RWPE2 (cell line): ENCODE measurements at regions not wholly inside any gene's neighbourhood (a gene's known extent, or its start where the extent isn't known, plus 50 kb on each side); places are given as distances from the start of the nearest gene placed in this dataset.

Source experiments
- ATAC-seq: fragments of 200-7000 bp; cut with Tn5 transposase; 3 replicates; pipeline ENCODE4 v1.9.1; 2021; ENCODE audit warnings: low read depth
- DNase-seq: peaks from one replicate; pipeline ENCODE4 v3.0.0-alpha.2; 2020; ENCODE audit warnings: low spot score
- H3K27ac ChIP-seq: fragments of 450-650 bp; 2 replicates; pipeline ENCODE4 v1.5.1; 2017; ENCODE audit warnings: mild to moderate bottlenecking; ENCODE audit not compliant: poor library complexity, severe bottlenecking
- H3K27me3 ChIP-seq: fragments of 250-450 bp; sonication (Bioruptor Pico); 2 replicates; pipeline ENCODE4 v1.5.1; 2021; ENCODE audit warnings: mild to moderate bottlenecking, moderate library complexity; ENCODE audit not compliant: insufficient read depth, poor library complexity, severe bottlenecking
- H3K36me3 ChIP-seq: fragments of 250-450 bp; sonication (Bioruptor Pico); 2 replicates; pipeline ENCODE4 v1.5.1; 2020; ENCODE audit warnings: low read depth, mild to moderate bottlenecking, moderate library complexity
- H3K4me1 ChIP-seq: fragments of 250-450 bp; sonication (Bioruptor Pico); 2 replicates; pipeline ENCODE4 v1.5.1; 2021; ENCODE audit warnings: mild to moderate bottlenecking, moderate library complexity; ENCODE audit not compliant: insufficient read depth, poor library complexity, severe bottlenecking
- H3K4me3 ChIP-seq: fragments of 250-450 bp; sonication (Bioruptor Pico); 2 replicates; pipeline ENCODE4 v1.5.1; 2021; ENCODE audit warnings: mild to moderate bottlenecking, moderate library complexity; ENCODE audit not compliant: severe bottlenecking
- H3K9me3 ChIP-seq: fragments of 250-450 bp; sonication (Bioruptor Pico); 2 replicates; pipeline ENCODE4 v1.5.1; 2021; ENCODE audit warnings: mild to moderate bottlenecking, moderate library complexity; ENCODE audit not compliant: severe bottlenecking
- TF ChIP-seq, protein P1 (sequence below): fragments of 450-650 bp; IDR thresholded peaks from one replicate; pipeline ENCODE4 v1.5.1; 2017; ENCODE audit warnings: mild to moderate bottlenecking, moderate library complexity; ENCODE audit not compliant: poor library complexity, severe bottlenecking

DNA sequence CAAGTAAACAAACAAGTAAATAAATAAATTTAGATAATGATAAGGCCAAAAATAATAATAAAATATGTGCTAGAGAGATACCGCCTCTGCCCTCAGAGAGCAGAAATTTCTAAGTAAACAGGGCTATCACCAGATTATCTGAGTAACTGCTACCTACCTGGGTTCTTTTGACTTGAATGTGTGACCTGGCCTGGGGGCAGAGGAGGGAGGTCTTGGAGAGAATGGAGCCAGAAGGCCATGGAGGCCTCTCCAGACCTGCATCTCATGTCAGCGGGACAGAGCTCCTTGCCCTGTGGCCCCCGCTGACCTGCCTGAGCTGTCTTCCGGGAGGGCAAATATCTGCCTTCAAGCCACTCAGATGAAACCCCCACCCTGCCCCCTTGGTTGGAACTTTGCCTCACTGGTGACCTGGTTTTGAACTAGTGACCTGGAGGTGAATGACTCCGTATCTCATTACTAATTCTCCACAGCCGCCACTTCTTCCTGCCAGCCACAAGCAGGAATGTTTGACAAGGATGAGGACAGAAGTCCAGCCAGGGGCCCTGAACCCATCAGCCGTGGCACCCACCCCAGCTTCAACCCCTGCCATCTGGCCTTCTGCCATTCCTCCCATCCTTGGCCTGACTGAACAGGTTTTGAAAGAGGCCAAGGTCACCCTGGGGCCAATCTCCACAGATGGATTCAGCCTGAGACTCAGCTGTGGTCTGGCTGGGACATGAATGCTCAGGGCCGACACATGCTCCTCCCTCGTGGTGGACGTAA, 86.8 kb upstream of the PARP11 start:
- TF ChIP-seq, protein P1, sequence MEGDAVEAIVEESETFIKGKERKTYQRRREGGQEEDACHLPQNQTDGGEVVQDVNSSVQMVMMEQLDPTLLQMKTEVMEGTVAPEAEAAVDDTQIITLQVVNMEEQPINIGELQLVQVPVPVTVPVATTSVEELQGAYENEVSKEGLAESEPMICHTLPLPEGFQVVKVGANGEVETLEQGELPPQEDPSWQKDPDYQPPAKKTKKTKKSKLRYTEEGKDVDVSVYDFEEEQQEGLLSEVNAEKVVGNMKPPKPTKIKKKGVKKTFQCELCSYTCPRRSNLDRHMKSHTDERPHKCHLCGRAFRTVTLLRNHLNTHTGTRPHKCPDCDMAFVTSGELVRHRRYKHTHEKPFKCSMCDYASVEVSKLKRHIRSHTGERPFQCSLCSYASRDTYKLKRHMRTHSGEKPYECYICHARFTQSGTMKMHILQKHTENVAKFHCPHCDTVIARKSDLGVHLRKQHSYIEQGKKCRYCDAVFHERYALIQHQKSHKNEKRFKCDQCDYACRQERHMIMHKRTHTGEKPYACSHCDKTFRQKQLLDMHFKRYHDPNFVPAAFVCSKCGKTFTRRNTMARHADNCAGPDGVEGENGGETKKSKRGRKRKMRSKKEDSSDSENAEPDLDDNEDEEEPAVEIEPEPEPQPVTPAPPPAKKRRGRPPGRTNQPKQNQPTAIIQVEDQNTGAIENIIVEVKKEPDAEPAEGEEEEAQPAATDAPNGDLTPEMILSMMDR: no peak
- no peak overlapping the region for H3K4me3 ChIP-seq
- no peaks in the 10 kb centered on the region for H3K36me3 ChIP-seq
- no peaks in the 10 kb centered on the region for H3K27me3 ChIP-seq
- no peaks in the 10 kb centered on the region for H3K9me3 ChIP-seq
- no peak for ATAC-seq
- H3K27ac ChIP-seq: no peak overlapping the region
- DNase-seq: no peak
- H3K4me1 ChIP-seq: peaks cover 3% of the 10 kb centered on the region

DNA sequence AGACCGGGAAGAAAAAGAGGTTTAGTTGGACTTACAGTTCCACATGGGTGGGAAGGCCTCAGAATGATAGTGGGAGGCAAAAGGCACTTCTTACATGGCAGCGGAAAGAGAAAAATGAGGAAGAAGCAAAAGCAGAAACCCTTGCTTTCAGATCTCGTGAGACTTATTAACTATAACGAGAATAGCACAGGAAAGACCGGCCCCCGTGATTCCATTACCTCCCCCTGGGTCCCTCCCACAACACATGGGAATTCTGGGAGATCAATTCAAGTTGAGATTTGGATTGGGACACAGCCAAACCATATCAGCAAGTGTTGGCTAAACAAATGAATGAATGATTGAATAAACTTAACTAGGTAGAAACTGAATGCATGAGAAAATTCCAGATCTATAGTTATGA, 85.3 kb upstream of the PARP11 start:
- no peak for ATAC-seq
- no peaks in the 10 kb centered on the region for H3K36me3 ChIP-seq
- H3K4me3 ChIP-seq: no peak overlapping the region
- no peaks in the 10 kb centered on the region for H3K9me3 ChIP-seq
- peaks cover 3% of the 10 kb centered on the region for H3K4me1 ChIP-seq
- no peak overlapping the region for H3K27ac ChIP-seq
- H3K27me3 ChIP-seq: no peaks in the 10 kb centered on the region
- DNase-seq: no peak
- TF ChIP-seq, protein P1: no peak

DNA sequence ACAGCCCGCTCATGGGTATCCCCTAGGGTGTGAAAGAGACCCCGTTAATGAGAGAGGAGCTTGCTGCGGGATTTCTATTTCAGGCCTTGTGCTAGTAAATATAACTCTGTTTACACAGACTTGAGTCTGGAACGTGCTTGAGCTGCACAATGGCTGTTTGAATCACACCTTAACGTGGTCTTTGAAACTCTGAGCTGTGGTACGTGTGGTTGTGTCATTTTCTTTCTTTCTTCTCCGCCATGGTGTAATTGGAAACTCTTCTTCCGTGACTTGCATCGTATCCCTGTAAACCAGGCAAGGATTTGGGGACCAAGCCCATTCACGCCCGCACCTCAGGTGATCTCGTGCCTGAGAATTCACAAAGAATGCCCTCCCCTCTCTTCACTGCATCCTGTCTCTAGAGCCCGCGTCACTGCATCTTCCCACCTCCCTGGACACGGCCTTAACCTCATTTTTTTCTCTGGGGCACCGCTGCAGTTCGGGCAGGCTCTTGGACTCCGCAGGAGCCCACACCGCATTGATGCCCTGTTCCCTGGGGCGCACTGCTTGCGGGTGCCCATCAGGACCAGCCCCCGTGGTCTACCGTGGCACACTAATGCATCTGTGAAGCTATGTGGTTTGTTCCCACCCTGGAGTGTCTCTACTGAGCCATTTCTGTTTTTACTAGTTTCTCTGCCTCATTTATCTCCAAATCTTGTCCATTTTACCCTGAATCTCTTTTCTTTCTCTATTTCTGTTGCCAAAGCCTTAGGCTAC, 78.4 kb upstream of the PARP11 start:
- Histone ChIP-seq H3K36me3 (no peaks in the 10 kb centered on the region), H3K4me1 (peaks cover 3% of the 10 kb centered on the region), H3K27ac (no peak overlapping the region), H3K4me3 (no peak overlapping the region), H3K9me3 (no peaks in the 10 kb centered on the region), H3K27me3 (peaks cover under 1% of the 10 kb centered on the region)
- TF ChIP-seq, protein P1: no peak
- no peak for DNase-seq
- ATAC-seq: no peak

DNA sequence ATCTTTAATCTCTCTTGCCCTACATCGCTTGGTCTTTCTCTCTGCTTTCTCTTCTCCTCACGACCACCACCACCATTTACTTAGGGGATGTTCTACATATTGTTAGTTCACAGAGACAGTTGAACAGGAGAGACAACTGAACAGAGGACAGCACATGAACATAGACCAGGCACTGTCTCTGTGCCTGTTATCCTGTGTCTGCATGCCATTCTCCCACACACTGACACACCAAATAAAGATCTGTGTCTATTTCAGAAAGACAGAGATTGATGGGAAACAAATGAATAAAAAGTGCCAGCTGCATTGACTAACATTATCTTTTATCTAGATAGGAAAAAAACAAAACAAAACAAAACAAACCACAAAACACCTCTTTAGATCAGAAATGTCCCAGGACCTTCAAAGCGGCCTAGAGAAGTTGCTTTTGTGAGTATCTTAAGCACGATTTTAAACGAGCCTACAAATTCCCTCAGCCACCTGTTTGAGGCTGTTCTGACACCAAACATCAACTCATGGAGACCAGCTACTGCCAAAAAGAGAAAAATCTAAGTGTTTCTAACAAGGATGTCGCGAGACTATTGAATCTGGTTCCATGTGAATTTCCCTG, 77.6 kb upstream of the PARP11 start:
- H3K9me3 ChIP-seq: no peaks in the 10 kb centered on the region
- no peak overlapping the region for H3K4me3 ChIP-seq
- TF ChIP-seq, protein P1: no peak
- DNase-seq (no peak), ATAC-seq (no peak)
- H3K4me1 ChIP-seq: peaks cover 3% of the 10 kb centered on the region
- H3K27ac ChIP-seq: no peak overlapping the region
- no peaks in the 10 kb centered on the region for H3K36me3 ChIP-seq
- H3K27me3 ChIP-seq: peaks cover 3% of the 10 kb centered on the region
